RWPE2 (cell line): ENCODE measurements at regions not wholly inside any gene's neighbourhood (a gene's known extent, or its start where the extent isn't known, plus 50 kb on each side); places are given as distances from the start of the nearest gene placed in this dataset.
"Not testable (repeated sequence)": the region's sequence is repeated elsewhere in the genome, so short reads cannot be mapped to it uniquely, and the experiment has no call there.

Source experiments
- ATAC-seq: fragments of 200-7000 bp; cut with Tn5 transposase; 3 replicates; pipeline ENCODE4 v1.9.1; 2021; ENCODE audit warnings: low read depth
- DNase-seq: peaks from one replicate; pipeline ENCODE4 v3.0.0-alpha.2; 2020; ENCODE audit warnings: low spot score
- H3K27ac ChIP-seq: fragments of 450-650 bp; 2 replicates; pipeline ENCODE4 v1.5.1; 2017; ENCODE audit warnings: mild to moderate bottlenecking; ENCODE audit not compliant: poor library complexity, severe bottlenecking
- H3K27me3 ChIP-seq: fragments of 250-450 bp; sonication (Bioruptor Pico); 2 replicates; pipeline ENCODE4 v1.5.1; 2021; ENCODE audit warnings: mild to moderate bottlenecking, moderate library complexity; ENCODE audit not compliant: insufficient read depth, poor library complexity, severe bottlenecking
- H3K36me3 ChIP-seq: fragments of 250-450 bp; sonication (Bioruptor Pico); 2 replicates; pipeline ENCODE4 v1.5.1; 2020; ENCODE audit warnings: low read depth, mild to moderate bottlenecking, moderate library complexity
- H3K4me1 ChIP-seq: fragments of 250-450 bp; sonication (Bioruptor Pico); 2 replicates; pipeline ENCODE4 v1.5.1; 2021; ENCODE audit warnings: mild to moderate bottlenecking, moderate library complexity; ENCODE audit not compliant: insufficient read depth, poor library complexity, severe bottlenecking
- H3K4me3 ChIP-seq: fragments of 250-450 bp; sonication (Bioruptor Pico); 2 replicates; pipeline ENCODE4 v1.5.1; 2021; ENCODE audit warnings: mild to moderate bottlenecking, moderate library complexity; ENCODE audit not compliant: severe bottlenecking
- H3K9me3 ChIP-seq: fragments of 250-450 bp; sonication (Bioruptor Pico); 2 replicates; pipeline ENCODE4 v1.5.1; 2021; ENCODE audit warnings: mild to moderate bottlenecking, moderate library complexity; ENCODE audit not compliant: severe bottlenecking
- CTCF ChIP-seq: fragments of 450-650 bp; IDR thresholded peaks from one replicate; pipeline ENCODE4 v1.5.1; 2017; ENCODE audit warnings: mild to moderate bottlenecking, moderate library complexity; ENCODE audit not compliant: poor library complexity, severe bottlenecking

DNA sequence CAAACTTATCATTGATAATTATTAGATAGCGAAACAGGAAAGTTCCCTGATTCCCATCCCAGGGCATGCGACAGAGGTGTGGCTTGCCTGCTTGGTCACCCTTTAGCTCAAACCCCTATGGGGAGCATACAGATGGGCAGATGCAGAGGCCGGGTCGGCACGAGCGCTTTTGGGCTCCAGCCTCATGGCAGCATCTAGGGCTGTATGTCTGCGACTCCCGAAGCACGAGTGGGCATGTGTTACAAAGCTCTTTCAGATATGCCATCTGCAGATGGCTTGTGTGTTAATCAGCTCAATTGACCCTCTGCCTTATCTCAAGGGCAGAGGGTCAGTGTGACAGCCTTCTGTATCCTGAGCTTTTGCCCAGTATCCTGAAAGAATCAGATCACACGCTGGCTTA, 2069.3 kb upstream of the RAG2 start:
- H3K27ac ChIP-seq: no peak overlapping the region
- no peaks in the 10 kb centered on the region for H3K27me3 ChIP-seq
- no peak for TF ChIP-seq CTCF
- H3K4me3 ChIP-seq: no peak overlapping the region
- H3K36me3 ChIP-seq: no peaks in the 10 kb centered on the region
- no peak for DNase-seq
- ATAC-seq: no peak
- no peaks in the 10 kb centered on the region for H3K9me3 ChIP-seq
- no peaks in the 10 kb centered on the region for H3K4me1 ChIP-seq

DNA sequence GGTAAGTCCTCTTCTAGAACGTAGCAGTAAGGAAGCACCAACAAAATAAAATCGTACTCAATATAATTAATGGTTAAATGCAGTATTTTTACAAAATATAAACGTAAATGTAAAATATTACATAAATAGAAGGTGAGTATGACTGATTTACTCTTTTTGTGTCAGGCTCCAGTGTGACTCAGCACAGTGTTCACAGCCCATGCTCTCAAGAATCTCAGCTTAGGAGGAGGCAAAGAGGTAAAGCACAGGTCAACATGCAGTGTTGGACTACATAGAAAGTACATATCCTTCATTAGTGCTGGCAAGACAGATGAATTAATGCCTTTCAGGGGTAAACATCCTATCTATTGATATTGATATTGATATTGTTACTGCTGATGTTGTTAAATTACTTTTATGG, 2050.6 kb upstream of the RAG2 start:
- ATAC-seq: no peak
- no peaks in the 10 kb centered on the region for H3K9me3 ChIP-seq
- no peak overlapping the region for H3K27ac ChIP-seq
- no peaks in the 10 kb centered on the region for H3K4me1 ChIP-seq
- no peaks in the 10 kb centered on the region for H3K27me3 ChIP-seq
- no peak for DNase-seq
- no peaks in the 10 kb centered on the region for H3K36me3 ChIP-seq
- TF ChIP-seq CTCF: no peak
- no peak overlapping the region for H3K4me3 ChIP-seq

GRCh38 chr11:38646382-38646781, 2048.3 kb upstream of the RAG2 start:
- Histone ChIP-seq H3K9me3 (no peaks in the 10 kb centered on the region), H3K36me3 (no peaks in the 10 kb centered on the region), H3K4me3 (no peak overlapping the region), H3K27me3 (no peaks in the 10 kb centered on the region), H3K27ac (no peak overlapping the region), H3K4me1 (no peaks in the 10 kb centered on the region)
- no peak for DNase-seq
- TF ChIP-seq CTCF: no peak
- no peak for ATAC-seq

DNA sequence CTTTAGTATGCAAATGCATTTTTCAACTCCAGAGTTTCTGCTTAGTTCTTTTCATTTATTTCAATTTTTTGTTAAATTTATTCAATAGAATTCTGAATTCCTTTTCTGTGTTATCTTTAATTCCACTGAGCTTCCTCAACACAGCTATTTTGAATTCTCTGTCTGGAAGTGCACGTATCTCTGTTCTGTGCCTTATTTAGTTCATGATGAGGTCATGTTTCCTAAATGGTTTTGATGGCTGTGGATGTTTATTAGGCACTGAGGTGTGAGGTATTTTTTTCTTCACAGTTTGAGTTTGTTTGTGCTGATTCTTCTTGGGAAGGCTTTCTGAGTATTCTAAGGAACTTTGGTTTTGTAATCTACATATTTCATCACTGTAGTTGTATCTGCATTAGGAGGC, 2042.8 kb upstream of the RAG2 start:
- DNase-seq (no peak), ATAC-seq (no peak)
- Histone ChIP-seq H3K9me3 (no peaks in the 10 kb centered on the region), H3K27me3 (no peaks in the 10 kb centered on the region), H3K4me3 (no peak overlapping the region), H3K4me1 (no peaks in the 10 kb centered on the region), H3K36me3 (no peaks in the 10 kb centered on the region), H3K27ac (no peak overlapping the region)
- TF ChIP-seq CTCF: no peak

DNA sequence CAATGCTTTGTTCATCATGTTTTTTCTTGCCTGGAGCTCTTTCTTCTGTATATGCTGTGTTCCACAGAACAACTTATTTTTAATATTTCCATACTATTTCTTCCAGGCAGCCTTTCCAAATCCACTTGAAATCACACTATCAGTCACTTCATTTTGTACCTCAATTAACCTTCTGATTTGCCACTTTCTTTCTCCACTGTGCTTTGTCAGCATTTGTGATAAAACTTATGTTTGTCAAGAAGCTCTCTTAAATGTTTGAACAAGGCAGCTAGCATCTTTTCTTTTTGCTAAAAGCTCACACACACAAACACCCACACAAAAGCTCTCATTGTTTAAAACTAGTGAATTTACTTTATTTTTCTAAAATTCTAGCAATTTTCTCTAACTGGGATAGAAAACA, 2014.7 kb upstream of the RAG2 start:
- Histone ChIP-seq H3K4me1 (no peaks in the 10 kb centered on the region), H3K36me3 (no peaks in the 10 kb centered on the region), H3K27me3 (no peaks in the 10 kb centered on the region), H3K27ac (no peak overlapping the region), H3K4me3 (no peak overlapping the region), H3K9me3 (no peaks in the 10 kb centered on the region)
- ATAC-seq (no peak), DNase-seq (no peak)
- TF ChIP-seq CTCF: no peak

GRCh38 chr11:38601371-38601770, 2003.3 kb upstream of the RAG2 start:
- ATAC-seq, H3K36me3 ChIP-seq, H3K27ac ChIP-seq, H3K4me1 ChIP-seq, H3K27me3 ChIP-seq, H3K4me3 ChIP-seq, DNase-seq, H3K9me3 ChIP-seq: not testable (repeated sequence)
